Fibroblast of pulmonary artery (primary cell): ENCODE measurements at regions not wholly inside any gene's neighbourhood (a gene's known extent, or its start where the extent isn't known, plus 50 kb on each side); places are given as distances from the start of the nearest gene placed in this dataset.

Experiments used
- DNase-seq: peaks from one replicate; pipeline ENCODE4 v3.0.0-alpha.2; 2010; ENCODE audit warnings: low read depth
- H3K4me3 ChIP-seq: replicated peaks from 2 replicates; pipeline ENCODE4 v1.5.1; 2011; ENCODE audit warnings: low read depth, mild to moderate bottlenecking, control low read depth, low read length, moderate library complexity
- TF ChIP-seq, protein P1 (sequence below): IDR thresholded peaks from 2 replicates; pipeline ENCODE4 v1.5.1; 2011; ENCODE audit warnings: mild to moderate bottlenecking, control low read depth, low read length, inconsistent platforms; ENCODE audit errors: missing control alignments

DNA sequence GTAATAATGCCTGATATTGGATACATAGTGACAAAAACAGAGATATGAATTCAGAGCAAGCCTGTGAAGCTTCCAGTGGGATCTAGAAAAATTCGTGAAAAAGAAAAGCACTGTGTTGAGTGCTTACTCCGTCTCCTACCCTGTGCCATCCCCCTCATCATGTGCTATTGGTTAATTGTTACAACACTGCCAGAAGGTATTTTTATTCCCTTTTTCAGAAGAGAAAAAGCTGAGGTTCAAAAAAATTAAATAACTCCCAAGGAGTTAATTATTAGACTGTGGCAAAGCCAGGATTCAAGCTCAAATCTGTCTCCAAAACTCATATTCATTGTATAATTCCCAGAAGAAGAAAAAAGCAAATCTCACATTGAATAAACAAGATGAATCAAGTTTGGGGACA is 735.5 kb upstream of the ACVR2A start:
- H3K4me3 ChIP-seq = no peak overlapping the region
- TF ChIP-seq, protein P1, sequence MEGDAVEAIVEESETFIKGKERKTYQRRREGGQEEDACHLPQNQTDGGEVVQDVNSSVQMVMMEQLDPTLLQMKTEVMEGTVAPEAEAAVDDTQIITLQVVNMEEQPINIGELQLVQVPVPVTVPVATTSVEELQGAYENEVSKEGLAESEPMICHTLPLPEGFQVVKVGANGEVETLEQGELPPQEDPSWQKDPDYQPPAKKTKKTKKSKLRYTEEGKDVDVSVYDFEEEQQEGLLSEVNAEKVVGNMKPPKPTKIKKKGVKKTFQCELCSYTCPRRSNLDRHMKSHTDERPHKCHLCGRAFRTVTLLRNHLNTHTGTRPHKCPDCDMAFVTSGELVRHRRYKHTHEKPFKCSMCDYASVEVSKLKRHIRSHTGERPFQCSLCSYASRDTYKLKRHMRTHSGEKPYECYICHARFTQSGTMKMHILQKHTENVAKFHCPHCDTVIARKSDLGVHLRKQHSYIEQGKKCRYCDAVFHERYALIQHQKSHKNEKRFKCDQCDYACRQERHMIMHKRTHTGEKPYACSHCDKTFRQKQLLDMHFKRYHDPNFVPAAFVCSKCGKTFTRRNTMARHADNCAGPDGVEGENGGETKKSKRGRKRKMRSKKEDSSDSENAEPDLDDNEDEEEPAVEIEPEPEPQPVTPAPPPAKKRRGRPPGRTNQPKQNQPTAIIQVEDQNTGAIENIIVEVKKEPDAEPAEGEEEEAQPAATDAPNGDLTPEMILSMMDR = no peak
- DNase-seq = no peak

DNA sequence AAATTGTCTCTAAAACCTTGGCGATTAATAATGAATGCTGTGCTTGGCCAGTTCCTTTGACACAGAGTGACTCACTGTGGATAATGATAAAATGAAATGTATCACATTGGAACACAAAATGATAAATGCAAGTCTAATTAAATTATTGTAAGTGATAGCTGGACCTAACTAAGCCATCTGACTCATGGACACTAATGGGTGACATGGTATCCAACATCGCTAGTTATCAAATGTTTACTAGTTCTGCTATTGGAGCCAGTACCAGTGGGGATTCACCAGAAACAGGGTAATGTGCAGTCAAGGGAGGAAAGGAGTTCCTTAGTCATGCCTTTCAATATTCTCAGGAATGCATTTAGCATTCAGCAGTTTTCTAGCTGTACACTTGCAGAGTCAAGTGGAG is 736.3 kb upstream of the ACVR2A start:
- TF ChIP-seq, protein P1 = no peak
- peak; percentile 12 for DNase-seq
- no peak overlapping the region for H3K4me3 ChIP-seq

DNA sequence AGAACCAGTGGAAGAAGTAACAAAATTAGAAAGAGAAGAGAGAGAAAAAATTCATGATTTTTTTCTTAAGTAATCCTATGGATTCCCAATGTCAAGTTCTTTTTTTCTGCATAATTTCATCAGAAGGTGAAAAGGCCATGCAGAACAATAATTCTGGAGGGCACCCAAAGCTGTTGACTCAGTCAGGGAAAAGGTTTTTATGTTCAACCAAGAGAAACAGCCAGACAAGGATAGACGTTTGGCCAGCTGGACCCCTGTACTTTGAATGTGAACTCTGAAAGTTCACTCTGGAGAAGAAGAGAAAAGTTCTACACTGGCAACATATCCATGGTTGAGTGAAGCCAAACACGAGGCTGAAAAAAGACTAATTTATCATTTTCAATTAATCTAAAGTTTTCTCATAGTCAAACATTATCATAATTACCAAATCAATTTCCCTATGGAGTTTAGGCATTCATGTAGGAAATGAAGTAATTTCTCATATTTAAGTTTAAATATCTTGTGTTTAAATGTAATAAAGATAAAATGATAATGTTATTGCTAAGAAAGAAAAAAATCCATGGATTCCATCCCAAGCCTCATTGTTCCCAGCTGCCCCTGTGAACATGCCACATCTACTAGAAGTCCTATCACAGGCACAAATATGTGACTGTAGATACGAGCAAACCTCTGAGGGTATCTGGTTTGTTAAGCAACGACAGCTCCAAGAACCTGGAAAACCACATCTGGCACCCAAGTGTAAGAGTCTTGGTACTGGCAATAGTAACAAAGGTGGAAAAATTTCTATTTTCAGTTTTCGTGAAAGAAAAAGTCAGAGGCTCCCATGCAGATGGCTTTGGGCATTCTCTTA is 742.7 kb upstream of the ACVR2A start:
- DNase-seq = peak; percentile 21
- TF ChIP-seq, protein P1 = no peak
- no peak overlapping the region for H3K4me3 ChIP-seq

DNA sequence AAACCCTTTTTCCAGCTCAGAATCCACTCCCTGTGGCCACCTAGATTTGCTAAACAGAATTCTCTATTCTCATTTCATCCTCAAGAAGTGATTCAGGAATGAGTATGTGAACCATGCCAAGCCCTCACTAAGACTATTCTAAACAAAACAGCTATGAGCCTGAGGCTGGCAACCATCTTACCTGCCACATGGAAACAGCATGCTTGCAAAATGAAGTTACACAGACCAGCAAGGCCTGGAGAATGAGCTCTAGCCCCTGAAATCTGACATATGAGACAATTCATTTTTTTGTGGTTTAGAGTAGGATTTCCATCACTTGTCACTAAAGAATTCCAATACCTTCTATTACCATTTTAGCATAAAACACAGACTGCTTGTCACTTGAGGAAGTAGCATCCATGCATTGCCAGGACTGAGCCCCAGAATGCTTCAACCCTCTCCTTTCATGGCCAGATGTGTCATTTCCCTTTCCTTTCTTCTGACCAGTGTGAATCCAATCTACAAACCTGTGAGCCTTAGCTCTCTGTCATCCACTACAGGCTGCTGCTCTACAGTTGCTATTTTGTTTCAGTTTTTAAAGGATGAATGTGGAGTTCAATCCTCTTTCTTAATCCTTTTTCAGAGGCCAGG is 744.3 kb upstream of the ACVR2A start:
- H3K4me3 ChIP-seq = no peak overlapping the region
- peak; percentile 14 for DNase-seq
- TF ChIP-seq, protein P1 = no peak

DNA sequence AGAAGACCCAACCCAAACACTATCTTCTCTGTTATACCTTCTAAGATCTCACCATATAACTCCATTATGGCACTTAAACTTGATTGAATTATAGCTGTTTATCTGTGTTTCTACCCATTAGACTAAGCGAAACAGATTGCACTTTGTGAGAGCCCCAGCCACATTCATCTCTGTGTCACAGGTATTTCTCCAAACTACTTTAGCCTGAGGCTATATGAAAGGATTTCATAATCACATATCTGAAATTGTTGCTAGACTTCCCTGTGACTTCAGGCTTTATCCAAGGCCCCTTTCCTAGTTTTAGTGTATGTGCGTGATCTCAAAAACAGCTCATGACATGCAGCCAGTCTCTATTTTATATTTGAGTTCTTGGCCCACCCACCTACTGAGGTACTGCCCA is 745.0 kb upstream of the ACVR2A start:
- TF ChIP-seq, protein P1 = no peak
- no peak overlapping the region for H3K4me3 ChIP-seq
- DNase-seq = no peak

DNA sequence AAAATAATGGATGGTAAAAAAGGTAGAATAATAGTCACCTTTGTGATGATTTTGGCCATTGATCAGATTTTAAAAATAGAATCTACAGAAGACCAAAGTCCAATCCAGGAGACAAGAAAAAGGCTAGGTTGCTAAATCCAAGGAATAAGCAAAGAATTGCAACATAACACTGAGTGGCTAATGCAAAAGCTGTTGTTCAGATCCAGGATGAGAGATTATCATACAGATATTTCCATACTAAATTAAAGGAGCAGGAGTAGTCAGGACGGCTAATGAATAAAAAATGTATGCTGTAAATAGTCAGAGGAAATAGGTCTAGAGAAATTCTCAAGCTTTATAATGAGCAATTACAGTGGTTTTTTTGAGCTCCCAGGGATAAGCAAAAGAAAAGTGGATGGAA is 745.9 kb upstream of the ACVR2A start:
- peak; percentile 9 for DNase-seq
- TF ChIP-seq, protein P1 = no peak
- H3K4me3 ChIP-seq = no peak overlapping the region

DNA sequence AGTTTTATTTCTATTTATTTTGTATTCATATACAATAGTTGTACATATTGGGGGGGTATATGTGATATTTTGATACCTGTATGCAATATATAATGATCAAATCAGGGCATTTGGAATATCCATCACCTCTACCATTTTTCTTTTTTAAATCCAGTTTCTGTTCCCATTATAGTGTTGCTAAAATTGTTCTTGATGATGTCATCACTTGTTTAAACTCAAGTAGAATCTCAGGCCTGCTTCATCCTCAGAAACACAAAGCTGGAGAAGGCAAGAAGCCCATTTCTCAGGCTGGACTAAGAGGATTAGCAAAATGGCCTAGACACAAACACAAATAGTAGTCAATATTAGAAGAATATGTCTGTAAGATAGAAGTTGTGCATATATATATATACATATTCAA is 747.1 kb upstream of the ACVR2A start:
- no peak for DNase-seq
- no peak overlapping the region for H3K4me3 ChIP-seq
- TF ChIP-seq, protein P1 = no peak
